ENCODE measurements at regions not wholly inside any gene's neighbourhood (a gene's known extent, or its start where the extent isn't known, plus 50 kb on each side); places are given as distances from the start of the nearest gene placed in this dataset.

DNA sequence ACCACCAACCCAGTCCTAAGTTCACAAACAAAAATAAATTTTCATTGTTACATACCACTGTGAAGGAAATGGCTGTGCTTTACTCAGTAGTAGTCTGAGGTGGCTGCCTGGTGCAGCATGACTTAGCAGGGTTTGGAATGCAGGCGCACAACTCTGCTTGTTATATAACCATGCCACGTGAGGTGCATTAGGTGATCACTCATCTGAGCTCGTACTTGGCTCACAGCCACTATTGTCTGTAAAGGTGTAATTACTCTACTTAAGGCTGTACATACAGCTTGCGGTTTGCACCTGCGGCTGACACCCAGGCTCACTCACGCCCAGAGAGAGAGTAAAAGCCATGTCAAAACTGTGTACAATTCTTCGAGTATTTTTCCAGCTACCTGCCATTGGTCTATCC is 599.4 kb downstream of the LTN1 start:
- no peaks in the 10 kb centered on the region for H3K79me2 ChIP-seq (ENCODE audit: insufficient read depth, low read length)
- H3K4me2 ChIP-seq (ENCODE audit: low read depth, low read length, poor library complexity, severe bottlenecking): no peak overlapping the region
- no peak overlapping the region for H3K4me3 ChIP-seq (ENCODE audit: insufficient read depth, low read length, poor library complexity, severe bottlenecking)
- no peak overlapping the region for H3K27ac ChIP-seq (ENCODE audit: low read depth, low read length)
- no peak overlapping the region for H3K9ac ChIP-seq (ENCODE audit: low read length)
- no peaks in the 10 kb centered on the region for H3F3A ChIP-seq (ENCODE audit: insufficient read depth)
- peaks cover 18% of the 10 kb centered on the region; the same call in 1 of the 2 replicates for H3K9me3 ChIP-seq (ENCODE audit: insufficient read depth, low read length)
- H3K36me3 ChIP-seq (ENCODE audit: low read length): no peaks in the 10 kb centered on the region
- H3K27me3 ChIP-seq (ENCODE audit: low read length): no peaks in the 10 kb centered on the region
- no peak overlapping the region for H2AFZ ChIP-seq (ENCODE audit: low read depth, low read length, severe bottlenecking)
- TF ChIP-seq, protein P1, sequence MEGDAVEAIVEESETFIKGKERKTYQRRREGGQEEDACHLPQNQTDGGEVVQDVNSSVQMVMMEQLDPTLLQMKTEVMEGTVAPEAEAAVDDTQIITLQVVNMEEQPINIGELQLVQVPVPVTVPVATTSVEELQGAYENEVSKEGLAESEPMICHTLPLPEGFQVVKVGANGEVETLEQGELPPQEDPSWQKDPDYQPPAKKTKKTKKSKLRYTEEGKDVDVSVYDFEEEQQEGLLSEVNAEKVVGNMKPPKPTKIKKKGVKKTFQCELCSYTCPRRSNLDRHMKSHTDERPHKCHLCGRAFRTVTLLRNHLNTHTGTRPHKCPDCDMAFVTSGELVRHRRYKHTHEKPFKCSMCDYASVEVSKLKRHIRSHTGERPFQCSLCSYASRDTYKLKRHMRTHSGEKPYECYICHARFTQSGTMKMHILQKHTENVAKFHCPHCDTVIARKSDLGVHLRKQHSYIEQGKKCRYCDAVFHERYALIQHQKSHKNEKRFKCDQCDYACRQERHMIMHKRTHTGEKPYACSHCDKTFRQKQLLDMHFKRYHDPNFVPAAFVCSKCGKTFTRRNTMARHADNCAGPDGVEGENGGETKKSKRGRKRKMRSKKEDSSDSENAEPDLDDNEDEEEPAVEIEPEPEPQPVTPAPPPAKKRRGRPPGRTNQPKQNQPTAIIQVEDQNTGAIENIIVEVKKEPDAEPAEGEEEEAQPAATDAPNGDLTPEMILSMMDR (IDR thresholded peaks at IDR 0.05; ENCODE audit: insufficient read depth, low read length, poor library complexity, severe bottlenecking): no peak
- no peak for TF ChIP-seq EZH2phosphoT487 (conservative IDR thresholded peaks at IDR 0.05; ENCODE audit: low read length)
- no peaks in the 10 kb centered on the region for H4K20me1 ChIP-seq (ENCODE audit: low read depth, low read length)
- no peaks in the 10 kb centered on the region for H3K9me2 ChIP-seq (replicated peaks; ENCODE audit: insufficient read depth, low read length)

DNA sequence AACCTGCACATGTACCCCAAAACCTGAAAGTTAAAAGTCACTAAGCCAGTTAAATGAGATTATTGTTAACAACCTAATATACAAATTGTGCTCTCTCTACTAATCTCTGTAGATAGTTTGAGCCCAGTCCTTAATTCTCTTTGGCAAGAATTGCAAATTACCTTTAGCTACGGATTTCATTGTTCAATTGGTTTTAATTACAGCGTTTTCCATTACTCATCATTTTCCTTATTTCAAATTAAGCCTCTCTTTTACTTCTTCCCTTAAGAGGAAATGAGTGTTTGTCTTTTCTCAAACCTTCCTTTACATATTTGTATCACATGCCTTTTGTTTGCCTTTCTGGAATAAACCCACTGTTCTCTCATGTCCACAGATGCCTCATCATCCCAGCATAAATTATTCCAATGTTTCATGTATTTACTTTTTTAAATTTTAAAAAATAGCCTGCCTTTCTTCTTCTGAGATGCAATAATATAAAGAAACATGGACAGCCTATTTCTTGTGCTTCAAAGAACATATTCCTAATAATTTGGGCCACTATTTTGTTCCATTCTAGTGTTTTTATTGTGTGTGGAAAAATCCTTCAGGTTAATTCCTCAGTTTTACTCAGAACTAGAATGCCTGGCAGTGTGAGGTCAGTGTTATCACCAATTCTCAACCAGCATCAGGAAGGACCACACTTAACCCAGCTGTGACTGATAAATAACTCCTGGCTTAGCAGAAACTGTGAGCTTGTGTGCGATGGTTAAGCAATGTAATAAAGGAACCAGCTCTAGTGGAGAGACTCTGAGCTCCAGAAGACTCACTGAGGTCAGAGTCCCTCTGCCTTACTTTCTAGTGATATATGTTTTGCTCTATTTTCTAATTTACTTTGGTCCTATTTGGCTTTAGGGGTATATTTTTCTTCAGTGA is 600.5 kb downstream of the LTN1 start:
- Histone ChIP-seq H3K9me3 (ENCODE audit: insufficient read depth, low read length) (peaks cover 11% of the 10 kb centered on the region; the same call in 1 of the 2 replicates), H3K9me2 (replicated peaks; ENCODE audit: insufficient read depth, low read length) (no peaks in the 10 kb centered on the region), H3K27ac (ENCODE audit: low read depth, low read length) (no peak overlapping the region), H2AFZ (ENCODE audit: low read depth, low read length, severe bottlenecking) (no peak overlapping the region), H4K20me1 (ENCODE audit: low read depth, low read length) (no peaks in the 10 kb centered on the region), H3K4me2 (ENCODE audit: low read depth, low read length, poor library complexity, severe bottlenecking) (no peak overlapping the region), H3K79me2 (ENCODE audit: insufficient read depth, low read length) (no peaks in the 10 kb centered on the region), H3K4me3 (ENCODE audit: insufficient read depth, low read length, poor library complexity, severe bottlenecking) (no peak overlapping the region), H3F3A (ENCODE audit: insufficient read depth) (no peaks in the 10 kb centered on the region), H3K9ac (ENCODE audit: low read length) (no peak overlapping the region), H3K27me3 (ENCODE audit: low read length) (no peaks in the 10 kb centered on the region), H3K36me3 (ENCODE audit: low read length) (no peaks in the 10 kb centered on the region)
- TF ChIP-seq EZH2phosphoT487 (conservative IDR thresholded peaks at IDR 0.05; ENCODE audit: low read length): no peak
- TF ChIP-seq, protein P1 (IDR thresholded peaks at IDR 0.05; ENCODE audit: insufficient read depth, low read length, poor library complexity, severe bottlenecking): no peak

DNA sequence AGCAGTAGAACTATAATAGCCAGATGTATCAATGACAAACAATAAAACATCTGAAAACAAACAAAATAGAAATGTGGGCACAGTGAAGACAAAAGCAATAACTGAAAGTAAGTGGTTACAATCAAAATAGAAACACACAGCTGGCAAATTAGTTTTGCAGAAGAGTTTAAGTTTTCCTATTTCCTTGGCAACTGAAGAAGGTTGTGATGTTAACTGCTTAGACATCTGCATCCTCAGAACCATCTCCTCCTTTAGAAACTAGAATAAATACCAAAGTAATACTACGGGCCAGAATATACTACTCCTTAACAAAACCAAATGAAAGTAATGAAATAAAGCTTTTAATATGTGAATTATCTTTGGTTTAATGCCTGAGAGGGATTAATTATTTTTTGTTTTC is 605.5 kb downstream of the LTN1 start:
- no peaks in the 10 kb centered on the region for H3K36me3 ChIP-seq (ENCODE audit: low read length)
- H3K4me3 ChIP-seq (ENCODE audit: insufficient read depth, low read length, poor library complexity, severe bottlenecking): no peak overlapping the region
- no peaks in the 10 kb centered on the region for H3K9me2 ChIP-seq (replicated peaks; ENCODE audit: insufficient read depth, low read length)
- H2AFZ ChIP-seq (ENCODE audit: low read depth, low read length, severe bottlenecking): no peak overlapping the region
- no peaks in the 10 kb centered on the region for H3K79me2 ChIP-seq (ENCODE audit: insufficient read depth, low read length)
- no peak for TF ChIP-seq EZH2phosphoT487 (conservative IDR thresholded peaks at IDR 0.05; ENCODE audit: low read length)
- TF ChIP-seq, protein P1 (IDR thresholded peaks at IDR 0.05; ENCODE audit: insufficient read depth, low read length, poor library complexity, severe bottlenecking): no peak
- no peaks in the 10 kb centered on the region for H4K20me1 ChIP-seq (ENCODE audit: low read depth, low read length)
- H3F3A ChIP-seq (ENCODE audit: insufficient read depth): no peaks in the 10 kb centered on the region
- no peak overlapping the region for H3K27ac ChIP-seq (ENCODE audit: low read depth, low read length)
- no peaks in the 10 kb centered on the region for H3K27me3 ChIP-seq (ENCODE audit: low read length)
- no peak overlapping the region for H3K4me2 ChIP-seq (ENCODE audit: low read depth, low read length, poor library complexity, severe bottlenecking)
- H3K9me3 ChIP-seq (ENCODE audit: insufficient read depth, low read length): no peaks in the 10 kb centered on the region
- no peak overlapping the region for H3K9ac ChIP-seq (ENCODE audit: low read length)
